Cerebellar cortex (tissue), 1 donor: ENCODE measurements at regions not wholly inside any gene's neighbourhood (a gene's known extent, or its start where the extent isn't known, plus 50 kb on each side); places are given as distances from the start of the nearest gene placed in this dataset.

Source experiments
- DNase-seq: peaks from one replicate; pipeline ENCODE4 v3.0.0-alpha.2; 2015; ENCODE audit warnings: low spot score

DNA sequence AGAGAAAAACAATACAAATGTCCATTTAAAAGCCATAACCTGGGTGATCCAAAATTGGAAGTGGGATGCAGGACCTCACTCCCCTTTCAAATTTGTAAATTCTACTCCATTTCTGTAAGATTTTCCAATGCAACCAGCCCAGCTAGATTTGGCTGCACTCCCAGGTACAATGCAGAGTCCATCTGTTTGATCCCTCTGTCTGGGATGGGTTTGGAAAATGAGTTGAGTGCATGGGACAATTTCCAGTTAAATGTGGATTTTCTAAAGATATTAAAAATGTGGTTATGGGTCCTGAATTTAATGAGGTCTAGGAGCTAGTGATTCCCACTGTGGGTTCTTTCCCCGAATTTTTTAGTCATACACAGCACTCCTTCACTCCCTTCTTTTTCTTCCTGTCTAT is 104.0 kb upstream of the ATP10B start:
- peak; percentile 94 for DNase-seq

DNA sequence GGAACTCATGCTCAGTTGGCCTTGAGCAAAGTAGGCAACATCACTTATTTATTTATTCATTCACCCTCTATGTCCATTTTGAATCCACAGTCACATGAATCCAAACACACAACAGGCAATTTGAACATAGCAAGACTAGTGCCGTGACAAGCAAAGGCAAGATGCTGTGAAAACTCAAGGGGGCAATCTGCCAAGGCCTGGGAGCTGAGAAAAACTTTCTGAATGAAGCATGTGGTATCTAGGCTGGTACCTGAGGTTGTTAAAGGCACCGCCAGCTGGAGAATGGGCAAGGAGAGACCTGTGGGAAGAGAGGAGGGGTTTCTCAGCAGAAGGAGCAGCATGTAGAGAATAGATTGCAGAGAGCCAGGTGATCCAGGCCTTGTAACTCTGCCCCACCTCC is 98.3 kb upstream of the ATP10B start:
- DNase-seq = no peak

DNA sequence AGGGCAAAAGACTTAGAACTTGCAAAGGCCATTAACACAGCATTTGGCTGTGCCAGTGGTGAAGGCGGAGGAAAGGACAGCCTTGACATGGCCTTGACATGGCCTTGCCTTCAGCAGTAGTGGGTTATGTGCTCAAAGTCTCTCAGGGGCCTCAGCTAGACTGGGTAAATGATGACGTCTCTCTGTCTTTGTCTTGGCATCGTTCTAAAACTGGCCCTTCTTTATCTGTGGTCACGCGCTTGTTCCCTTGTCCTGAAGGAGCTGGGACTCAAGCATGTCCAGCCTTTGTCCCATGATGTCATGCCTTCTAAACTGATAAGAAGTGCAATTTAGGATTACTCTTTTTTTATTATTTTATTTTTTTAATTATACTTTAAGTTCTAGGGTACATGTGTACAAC is 88.7 kb upstream of the ATP10B start:
- DNase-seq = no peak

DNA sequence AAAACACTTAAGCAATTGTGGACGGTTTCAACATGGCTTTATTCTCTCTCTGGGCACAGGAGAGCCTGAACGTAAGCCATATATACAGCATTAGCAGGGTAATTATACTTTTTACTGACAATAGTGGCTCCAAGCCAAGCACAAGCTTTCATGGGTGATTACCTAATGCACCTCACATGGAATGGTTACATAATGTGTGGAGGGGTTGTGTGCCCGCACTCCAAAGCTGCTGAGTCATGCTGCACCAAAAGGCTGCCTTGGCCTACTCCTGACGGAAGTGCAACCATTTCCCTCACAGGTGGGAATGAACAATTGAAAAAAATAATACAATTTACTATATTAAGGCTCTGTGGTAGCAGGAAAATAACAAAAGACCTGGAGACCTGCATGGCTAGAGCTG is 86.5 kb upstream of the ATP10B start:
- DNase-seq = no peak

DNA sequence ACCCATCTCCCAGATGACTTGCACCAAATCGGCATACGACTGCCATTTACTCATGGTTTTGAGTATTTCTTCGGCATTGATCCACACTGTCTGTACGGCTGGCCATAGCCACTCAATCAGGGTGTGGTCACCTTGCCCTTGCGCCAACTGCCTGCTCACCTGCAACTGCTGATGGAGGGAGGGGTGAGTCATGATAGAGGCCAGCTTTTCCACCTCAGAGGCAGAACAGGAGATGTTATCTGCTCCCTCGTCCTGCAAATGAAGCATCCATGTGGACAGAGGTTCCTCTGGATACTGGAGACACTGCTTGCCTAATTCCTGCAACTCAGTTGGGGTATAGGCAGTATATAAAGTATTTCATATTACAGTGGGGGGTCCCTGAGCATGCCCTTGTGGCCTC is 85.6 kb upstream of the ATP10B start:
- no peak for DNase-seq

DNA sequence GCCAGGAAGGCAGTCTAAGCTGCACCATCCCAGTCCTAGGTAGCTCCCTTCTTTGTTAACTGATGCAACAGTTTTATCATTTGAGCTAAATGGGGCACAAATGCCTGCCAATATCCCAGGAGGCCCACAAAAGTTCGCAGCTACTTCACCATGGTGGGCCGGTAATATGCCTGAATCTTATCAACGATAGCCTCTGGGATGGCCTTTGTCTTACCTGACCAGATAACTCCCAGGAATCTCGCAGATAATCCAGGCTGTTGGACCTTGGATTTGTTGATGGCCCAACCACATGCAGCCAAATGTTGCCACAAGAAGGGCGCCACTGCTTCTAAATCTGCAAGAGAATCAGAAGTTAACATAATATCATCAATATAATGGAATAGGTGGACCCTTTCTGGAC is 83.8 kb upstream of the ATP10B start:
- DNase-seq = no peak

DNA sequence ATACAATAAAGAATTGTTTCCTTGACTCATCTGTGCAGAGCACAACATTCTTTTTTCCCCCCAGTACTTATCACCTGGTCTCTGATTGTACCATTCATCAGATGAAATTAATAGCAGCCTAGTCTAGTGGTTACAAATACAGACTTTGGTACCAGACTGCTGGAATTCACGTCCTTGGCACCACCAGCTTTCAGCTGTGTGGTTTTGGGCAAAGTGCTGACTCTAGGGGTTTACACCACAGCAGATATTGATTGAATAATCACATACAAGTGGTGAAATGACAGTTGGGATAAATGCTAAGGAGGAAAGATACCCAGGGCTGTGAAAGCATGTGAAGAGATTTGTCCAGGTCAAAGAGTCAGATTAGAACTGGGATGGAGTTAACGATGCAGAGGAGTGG is 79.3 kb upstream of the ATP10B start:
- no peak for DNase-seq

DNA sequence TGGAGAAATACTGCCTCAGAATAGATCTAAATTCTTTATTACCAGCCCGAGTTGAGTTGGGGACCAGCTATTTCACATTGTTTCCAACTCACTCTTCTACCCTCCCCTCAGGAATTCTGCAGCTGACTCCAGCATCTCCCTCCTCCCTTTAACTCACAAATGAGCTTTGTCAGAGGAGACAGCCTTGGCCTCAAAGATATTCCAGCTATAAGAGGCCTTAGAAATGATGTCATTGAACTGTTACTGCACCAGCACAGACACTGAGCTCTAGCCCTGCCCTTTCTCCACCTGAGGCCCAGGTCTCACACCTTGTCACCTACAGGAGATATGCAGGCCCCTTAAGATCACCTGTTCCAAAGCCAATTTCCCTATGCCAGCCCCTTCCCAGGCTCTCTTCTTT is 78.4 kb upstream of the ATP10B start:
- DNase-seq = no peak

DNA sequence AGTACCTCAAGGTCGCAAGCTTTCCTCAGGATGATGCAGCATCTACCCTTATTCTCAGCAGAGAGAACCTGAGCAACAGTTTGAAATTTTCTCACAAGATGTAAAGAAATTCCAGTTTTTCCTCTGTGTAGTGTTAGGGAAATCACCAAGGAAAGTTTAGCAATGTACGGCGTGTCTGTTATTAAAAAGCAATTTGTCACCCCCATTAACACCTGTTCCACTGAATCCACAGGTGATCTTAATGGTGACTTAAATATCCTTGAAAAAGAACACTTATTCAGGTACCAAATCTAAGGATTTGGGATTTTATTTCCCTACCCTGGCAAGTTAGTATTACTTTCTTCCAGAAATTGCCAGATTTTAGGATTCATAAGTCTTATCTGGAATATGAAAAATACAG is 77.9 kb upstream of the ATP10B start:
- DNase-seq = no peak

DNA sequence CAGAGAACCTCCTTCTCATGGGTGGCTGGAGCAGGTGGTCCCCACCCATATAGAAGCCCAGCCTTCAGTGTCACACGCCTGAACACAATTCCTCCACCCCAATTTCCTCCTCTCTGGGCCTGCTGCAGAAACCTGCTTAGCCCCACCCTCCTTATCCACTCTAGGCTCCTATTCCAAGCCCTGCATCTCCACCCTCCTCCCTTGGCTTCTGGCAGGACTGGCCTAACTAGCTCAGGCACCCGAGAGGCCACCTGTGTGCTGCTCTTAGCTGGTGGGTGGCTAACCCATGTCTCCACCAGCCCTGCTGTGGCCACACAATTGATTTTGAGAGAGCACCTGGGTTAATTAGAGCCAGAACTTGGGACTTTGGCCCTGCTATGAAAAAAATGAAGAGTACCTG is 77.3 kb upstream of the ATP10B start:
- no peak for DNase-seq

DNA sequence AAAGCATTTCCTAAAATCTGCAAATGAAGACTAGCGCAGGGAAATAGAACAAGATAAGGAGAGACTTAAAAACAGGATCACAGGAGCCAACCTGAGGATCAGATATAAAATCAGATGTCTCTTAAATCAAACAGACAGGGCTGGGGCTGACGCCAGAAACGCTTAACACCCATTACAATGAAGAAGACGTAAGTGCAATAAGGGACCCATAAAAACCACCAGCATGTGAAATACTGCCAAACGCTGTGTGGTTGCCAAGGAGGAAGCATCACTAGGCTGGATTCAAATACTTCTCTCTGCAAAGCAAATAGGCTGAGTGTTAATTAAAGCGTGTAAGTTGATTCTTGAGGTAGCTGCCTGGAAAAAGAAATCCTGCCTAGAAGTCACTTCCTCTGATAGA is 74.4 kb upstream of the ATP10B start:
- peak; percentile 68 for DNase-seq

DNA sequence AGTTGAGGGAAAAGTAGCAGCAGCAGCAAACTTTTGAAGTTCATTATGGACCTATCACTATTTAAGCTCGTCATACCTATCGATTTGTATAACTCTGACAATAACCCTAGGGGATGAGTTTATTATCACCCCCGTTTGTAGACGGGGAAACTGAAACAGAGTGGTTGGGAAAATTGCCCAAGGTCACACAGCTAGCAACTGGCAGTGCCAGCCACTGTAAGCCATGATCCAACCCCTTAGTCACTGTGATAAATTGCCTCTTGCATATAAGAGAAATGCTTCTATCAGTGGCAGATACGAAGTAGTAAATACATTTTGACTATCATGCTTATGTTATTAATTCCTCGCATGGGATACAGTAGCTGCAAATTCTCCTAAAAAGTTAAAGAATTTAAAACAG is 73.3 kb upstream of the ATP10B start:
- DNase-seq = no peak

DNA sequence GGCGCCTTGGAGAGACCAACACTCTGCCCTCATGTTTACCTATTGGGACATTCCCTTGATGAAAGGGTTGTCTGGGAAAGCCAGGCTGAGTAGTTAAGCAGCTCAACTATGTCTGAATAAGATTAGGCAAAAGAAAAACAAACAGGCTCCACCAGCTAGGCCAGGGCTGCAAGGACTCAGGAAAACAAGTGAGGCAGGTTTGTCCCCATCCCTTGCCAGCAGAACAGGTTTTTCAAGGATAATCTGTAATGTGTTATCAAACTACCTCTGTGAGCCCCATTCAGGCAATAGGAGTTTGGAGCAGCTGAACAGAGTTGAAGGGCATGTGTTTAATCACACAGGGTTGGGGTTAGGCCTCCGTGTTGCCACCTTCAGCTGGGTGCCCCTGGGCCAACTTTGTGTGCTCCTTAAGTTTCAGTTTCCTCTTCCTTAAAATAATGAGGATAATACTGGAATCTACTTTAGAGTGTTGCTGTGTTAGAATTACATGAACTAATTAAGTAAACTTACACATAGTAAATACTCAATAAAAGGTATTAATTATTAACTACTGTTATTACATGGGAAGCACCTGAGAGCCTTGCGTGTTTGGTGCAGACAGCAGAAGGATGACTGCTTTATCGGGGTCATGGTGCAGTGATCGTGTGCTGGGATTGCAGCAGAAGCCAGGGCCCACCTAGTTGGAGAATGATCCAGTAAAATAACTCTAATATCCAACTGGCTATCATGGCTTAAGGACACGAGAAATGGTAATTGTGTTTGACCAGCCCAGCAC is 72.1 kb upstream of the ATP10B start:
- DNase-seq = no peak

DNA sequence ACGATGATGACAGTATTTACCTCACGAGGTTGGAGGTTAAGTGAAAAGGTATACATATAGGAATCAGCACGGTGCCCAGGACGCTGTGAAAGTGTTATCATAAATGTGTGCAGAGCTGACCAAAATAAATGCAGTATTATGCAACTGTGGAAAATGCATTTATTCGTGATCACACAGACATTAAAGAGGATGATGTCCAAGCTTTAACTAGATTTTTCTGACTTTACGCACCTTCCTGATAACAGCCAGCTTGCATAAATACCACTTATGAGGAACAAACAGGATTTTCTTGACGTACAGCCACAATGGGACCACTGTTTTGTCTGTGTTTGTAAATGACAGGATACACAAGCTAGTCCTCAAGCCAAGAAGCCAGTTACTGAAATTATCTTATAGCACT is 71.4 kb upstream of the ATP10B start:
- no peak for DNase-seq

DNA sequence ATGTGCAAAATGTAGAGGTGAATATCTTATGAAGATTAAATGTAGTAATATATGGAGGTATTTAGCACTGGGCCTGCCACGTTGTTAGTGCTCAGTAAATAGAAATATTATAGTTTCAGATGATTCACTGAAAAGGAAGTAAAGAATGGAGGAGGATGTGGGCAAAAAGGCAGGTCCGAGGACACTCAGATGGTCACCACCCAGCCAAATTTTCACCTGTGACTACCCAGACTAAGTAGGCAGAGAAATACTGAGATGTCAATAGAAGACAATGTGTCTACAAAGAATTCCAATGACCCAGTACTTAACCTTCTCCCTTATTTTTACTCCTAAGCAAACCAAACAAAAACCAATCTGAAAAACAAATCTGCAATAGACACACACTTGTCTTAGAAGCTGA is 70.3 kb upstream of the ATP10B start:
- DNase-seq = no peak

DNA sequence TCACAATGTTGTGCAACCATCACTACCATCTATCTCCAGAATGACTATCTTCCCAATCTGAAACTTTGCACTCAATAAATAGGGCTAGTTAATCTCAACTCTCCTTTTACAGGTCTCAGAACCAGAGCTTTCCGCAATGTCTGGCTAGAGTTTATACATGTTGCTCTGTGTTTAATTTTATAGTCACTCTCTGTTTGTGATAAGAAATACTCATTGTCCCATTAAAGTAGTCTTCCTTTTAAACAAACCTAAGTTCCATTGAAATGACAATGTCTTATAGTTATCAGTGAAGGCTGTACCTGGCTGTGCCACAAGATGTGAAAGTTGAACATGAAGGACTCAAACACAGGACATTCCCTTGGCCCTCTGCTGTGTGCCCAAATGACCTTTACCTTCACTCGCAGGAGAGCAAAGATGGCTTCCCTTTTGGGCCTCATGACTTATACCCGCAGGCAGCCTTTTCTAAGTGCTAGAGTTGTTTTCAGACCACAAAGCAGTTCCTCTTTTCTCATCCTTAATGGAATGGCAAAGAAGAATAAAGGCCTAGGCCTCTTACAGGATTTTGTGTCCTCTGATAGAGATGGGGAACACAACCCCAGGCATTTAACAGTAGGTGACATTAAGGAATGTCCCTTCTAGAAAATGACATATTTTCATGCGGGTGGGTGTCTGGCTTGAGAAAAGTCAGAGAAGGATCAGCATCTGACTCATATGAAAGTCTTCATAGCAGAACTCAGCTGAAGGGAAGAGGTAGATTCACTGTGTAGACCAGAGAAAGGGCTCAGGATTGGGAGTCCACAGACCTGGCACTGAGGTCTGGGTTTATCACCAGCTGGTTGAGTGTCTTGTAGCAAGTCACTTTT is 69.6 kb upstream of the ATP10B start:
- no peak for DNase-seq

DNA sequence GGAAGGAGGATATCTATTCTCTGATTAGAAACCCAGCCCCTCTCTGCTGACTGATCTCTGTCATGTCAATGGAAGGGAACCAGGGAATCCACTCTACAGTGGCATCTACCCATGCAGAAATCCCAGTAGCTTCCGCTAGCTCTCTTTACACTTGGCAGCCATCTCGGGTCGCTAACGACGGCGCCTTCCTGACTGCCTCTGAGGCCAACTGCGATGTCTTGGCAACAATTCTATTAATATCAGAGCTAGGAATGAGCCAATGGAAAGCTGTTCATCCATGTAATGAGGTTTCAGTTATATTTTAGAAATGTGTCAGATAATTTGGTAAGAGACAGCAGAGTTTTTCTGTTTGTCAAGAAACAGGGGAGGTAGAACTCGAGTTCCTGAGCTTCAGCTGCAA is 67.6 kb upstream of the ATP10B start:
- DNase-seq = peak; percentile 90

DNA sequence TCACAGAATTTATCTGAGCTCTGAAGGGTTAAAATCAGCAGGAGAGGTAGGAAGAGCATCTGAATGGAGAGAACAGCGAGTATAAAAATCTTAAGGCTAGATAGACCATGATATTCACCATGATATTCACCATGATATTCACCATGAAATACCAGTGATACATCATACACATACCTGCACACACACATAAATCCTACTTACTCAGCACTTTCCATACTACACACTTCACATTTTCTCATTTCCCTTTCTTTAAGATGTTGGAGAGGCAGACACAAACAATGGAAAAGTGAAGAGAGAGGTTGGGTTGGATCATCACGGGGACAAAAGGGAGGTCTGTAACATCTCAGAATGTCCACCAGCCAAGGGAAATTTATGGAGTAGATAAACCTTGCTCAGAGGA is 66.4 kb upstream of the ATP10B start:
- DNase-seq = no peak

DNA sequence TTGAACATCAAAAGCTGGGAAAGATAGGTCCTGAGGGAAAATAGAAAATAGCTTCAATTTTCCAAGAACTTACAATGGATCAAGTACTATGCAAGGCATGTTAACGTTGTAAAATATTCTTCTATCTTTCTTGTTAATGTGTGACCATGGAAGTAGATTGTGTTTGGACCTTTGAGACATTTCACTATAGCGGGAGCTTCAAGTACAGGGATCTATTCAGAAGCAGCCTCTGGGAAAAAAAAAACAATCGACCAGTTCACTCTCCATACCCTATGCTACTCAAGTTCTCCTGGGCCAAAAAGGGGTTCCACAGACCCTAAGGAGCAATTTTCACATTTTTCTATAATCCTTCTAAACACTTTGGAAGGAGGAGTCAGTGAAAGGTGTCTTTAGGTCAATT is 54.1 kb upstream of the ATP10B start:
- no peak for DNase-seq

DNA sequence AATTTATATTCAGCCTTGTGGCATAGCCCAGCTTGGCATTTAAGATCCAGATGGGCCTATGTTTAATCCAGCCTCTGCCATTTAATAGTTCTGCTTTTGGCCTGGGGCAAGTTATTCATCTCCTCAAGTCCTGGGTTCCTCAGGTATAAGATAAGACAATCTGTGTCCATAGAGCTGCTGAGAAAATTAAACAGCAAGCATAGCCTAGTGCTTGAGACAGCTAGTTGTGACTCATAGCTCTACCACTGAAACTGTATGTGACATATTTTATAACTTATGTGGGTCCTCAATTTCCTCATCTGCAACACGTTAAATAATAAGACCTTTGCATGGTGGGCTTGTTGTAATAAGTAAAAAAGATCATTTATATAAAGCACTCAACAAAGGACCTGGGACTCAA is 53.3 kb upstream of the ATP10B start:
- no peak for DNase-seq

DNA sequence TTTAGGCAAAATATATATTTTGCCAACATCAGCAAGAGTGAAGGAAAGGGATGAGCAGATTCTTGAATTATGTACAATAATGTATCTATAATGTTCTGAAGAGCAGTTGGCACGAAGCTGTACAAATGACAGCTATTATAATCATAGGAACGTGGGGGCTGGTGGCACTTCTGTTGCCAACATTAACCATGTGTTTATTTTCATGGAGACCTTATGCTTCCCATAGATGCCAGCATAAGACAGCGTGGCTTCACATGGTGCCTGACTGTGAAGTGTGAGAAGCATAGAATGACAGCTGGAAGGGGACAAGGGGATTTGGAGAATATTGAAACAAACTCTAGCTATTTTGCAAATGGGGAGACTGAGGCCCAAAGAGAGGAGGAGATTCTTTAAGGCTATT is 52.6 kb upstream of the ATP10B start:
- DNase-seq = no peak

DNA sequence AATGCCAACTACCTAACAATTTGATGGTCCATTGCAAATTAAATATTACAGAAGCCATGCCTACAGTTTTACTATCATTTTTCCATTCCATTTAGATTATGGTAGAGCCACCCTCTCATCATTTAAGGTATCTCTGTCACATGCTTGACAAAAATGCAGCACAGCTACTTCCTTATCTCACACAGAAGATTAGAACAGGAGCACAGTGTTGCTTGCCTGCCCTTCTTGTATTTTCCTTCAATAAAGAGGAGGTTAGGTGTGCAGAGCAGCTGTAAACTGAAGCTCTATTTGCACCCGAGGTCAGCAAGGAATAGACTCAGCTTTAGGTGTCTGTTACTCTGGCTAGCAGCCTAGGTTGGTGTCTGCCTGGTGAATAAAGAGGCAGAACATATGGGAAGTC is 51.5 kb upstream of the ATP10B start:
- DNase-seq = no peak

DNA sequence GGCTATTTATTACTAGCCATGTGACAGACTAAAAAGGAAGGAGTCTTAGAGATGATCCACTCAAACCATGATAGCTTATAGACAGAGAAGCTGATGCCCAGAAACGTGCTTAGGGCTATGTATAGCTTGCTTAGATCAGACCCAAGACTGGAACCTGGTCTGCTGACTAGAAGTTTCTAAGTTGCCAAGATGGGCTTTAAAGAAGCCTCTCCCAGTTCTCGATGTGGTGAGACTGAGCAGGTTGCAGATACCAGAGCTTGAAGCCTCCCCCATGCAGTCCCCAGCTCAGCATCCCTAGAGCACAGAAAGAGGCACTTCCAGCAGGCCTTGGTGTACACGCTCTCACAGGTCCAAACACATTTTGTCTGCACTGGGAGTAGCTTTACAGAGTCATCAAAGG is 51.1 kb upstream of the ATP10B start:
- DNase-seq = no peak
